ENCODE measurements at regions not wholly inside any gene's neighbourhood (a gene's known extent, or its start where the extent isn't known, plus 50 kb on each side); places are given as distances from the start of the nearest gene placed in this dataset.
"Not testable (repeated sequence)": the region's sequence is repeated elsewhere in the genome, so short reads cannot be mapped to it uniquely, and the experiment has no call there.

DNA sequence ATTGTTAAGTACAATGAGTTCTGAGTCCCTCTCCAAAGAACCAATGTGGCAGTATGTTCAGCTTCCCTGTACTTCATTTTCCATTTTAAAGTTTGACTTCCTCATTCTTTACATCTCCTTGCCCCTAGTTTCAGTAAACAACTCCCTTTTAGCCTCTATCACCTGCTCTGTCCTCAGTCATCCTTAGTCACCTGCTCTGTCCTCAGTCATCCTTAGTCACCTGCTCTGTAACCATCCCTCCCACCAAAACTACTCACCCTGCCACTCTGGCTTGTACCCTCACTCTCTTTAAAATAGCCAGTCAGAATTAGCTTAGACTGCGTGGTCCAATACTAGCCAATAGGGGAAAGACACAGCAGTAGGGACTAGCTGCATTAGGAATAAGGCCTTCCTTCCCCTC is 259.9 kb upstream of the TBL1XR1 start:
- not testable (repeated sequence) for DNase-seq (ENCODE audit: low spot score)

DNA sequence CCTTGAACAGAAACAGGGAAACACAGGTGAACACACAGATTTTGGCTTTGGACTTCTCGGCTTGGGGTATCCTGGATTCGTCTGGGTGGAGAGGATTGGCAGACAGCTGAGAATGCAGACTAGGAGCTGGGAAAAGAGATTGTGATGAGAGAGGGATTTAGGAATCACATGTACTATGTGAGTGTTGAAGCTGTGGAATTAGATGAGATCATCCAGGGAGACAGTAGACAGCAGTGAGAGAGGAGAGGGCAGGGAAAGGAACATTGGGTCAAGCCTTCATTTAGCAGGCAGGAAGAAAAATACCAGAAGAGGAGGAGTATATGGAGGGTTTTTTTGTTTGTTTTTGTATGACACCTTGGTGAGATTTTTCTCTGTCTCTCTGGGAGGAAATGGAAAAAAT is 262.1 kb upstream of the TBL1XR1 start:
- DNase-seq (ENCODE audit: low spot score), result peak; percentile 71

- DNase-seq (ENCODE audit: low spot score), result no peak
Measured at GRCh38 chr3:177460047-177460446, 262.8 kb upstream of the TBL1XR1 start.

- DNase-seq (ENCODE audit: low spot score), result no peak
Measured at GRCh38 chr3:177461765-177462164, 264.5 kb upstream of the TBL1XR1 start.

DNA sequence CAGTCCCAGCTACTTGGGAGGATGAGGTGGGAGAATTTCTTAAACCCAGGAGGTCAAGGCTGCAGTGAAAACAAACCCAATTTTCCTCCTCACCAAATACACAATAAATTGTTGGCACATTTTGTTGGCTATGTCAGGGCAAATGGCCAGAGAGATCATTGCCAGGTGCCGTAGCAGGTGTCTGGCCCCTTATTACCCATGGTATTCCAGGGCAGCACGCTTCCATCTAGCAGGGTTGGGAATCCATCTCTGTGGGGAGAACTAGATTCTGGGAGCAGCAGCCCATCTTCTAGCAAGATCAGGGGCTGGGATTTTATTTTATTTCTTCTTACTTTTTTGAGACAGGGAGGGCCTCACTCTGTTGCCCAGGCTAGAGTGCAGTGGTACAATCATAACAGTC is 266.1 kb upstream of the TBL1XR1 start:
- not testable (repeated sequence) for DNase-seq (ENCODE audit: low spot score)

DNA sequence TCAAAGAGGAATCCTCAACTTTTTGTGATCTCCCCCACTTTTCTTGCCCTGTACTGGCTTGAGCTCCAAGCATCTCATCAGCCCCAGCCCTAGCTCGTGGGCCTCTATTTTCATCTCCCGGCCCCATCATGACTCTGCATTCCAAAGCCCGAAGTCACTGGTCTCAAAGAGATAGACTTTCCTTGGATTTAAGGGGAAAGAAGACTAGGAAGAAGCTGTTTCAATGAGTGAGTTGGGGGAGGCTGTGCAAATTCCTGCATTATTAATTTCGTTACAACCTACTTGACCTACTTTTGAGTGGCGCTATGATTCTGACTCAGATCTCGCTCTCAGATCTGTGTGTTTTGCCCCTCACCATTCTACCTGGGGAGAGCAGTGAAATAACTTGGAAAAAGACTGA is 266.6 kb upstream of the TBL1XR1 start:
- peak; percentile 73 for DNase-seq (ENCODE audit: low spot score)

- DNase-seq (ENCODE audit: low spot score), result no peak
Measured at GRCh38 chr3:177464392-177465256, 267.3 kb upstream of the TBL1XR1 start.

DNA sequence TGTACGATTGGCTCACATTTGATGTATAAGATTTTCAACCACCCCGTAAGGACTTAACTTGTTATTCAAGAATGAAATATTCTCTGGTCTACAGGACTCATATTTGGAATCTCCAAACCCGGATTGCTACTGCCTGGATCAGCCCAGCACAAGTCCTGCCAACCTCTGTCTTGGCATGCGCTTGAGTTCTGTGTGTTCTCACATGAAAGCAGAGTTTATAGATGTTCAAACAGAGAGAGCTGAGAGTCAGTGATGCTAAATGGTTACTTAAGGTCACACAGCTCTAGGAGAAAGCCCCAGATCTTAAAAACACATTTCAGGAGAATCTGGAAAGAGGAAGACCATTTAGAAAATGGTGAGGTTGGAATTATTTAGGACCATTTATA is 268.0 kb upstream of the TBL1XR1 start:
- DNase-seq (ENCODE audit: low spot score), result no peak

DNA sequence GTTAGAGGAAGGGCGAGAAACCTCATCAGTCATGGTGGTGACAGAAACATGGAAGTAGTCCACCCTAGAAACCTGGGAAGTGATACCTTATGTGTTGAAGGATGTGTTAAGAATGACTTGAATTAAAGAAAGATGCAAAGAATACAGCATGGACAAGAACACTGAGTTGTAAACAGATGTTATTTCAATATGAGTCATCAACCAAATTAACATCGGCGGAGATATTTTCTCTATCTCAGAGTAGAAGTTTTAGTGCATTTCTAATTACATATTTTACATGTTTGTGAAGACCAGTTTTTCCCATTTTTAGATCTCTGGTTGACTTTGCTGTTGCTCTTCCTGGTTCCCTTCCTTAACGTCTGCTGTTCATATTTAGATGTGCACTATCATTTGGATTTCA is 268.8 kb upstream of the TBL1XR1 start:
- no peak for DNase-seq (ENCODE audit: low spot score)

GRCh38 chr3:177466622-177467021 is 269.3 kb upstream of the TBL1XR1 start:
- DNase-seq (ENCODE audit: low spot score), result not testable (repeated sequence)

- no peak for DNase-seq (ENCODE audit: low spot score)
Measured at GRCh38 chr3:177467247-177467985, 270.1 kb upstream of the TBL1XR1 start.

DNA sequence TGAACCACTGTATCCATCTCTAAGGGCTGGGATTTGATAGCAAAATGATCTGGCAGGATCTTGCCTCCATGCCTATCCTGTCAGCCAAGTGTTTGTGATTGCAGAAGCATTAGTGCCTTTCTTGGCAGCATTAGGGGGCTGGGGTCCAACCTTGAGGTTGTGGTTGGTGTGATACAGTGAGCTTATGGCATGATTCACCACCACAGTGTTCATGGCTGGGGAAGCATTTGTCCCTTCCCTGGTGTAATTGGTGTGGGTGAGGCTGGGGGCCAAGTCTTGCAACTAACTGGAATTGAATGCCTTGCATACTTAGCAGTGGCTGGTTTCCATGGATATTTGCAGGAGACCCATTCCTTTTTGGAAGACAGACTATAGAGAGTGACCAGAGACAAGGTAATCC is 271.0 kb upstream of the TBL1XR1 start:
- DNase-seq (ENCODE audit: low spot score), result peak; percentile 88

DNA sequence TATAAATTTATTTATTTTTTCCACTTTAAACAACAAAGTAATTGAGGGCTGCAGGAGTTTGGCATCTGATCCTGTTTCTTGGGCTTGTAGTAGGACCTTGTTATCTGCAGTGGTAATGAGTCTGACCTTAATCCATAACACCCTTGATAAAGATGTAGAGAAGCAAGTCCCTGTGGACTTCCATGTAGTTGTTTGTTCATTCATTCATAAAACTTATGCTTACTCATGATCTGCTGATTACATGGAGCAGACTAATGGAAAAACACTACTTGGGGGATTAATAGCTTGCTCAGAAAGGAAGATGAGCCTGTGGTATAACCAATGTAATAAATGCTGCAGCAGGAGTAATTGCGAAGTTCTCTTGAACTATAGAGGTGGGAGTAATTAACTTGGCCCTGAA is 271.5 kb upstream of the TBL1XR1 start:
- DNase-seq (ENCODE audit: low spot score), result no peak

DNA sequence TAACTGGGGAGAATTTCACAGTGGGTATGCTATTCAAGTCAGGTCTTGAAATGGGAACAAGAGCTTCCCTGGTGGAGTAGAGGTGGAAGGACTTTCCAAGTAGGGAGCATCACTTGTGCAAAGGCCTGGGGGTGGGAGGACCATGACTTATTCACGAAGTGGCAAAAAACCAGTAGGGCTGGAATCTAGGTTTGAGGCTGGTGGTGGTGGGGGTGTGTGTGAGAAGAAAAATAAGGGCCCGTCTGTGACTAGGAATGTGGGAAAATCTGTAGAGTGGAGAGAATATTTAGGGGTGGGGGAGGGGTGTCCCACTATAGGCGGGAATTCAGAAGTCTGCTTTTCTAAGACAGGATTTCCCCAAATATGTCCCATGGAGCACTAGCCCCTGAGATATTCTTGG is 271.9 kb upstream of the TBL1XR1 start:
- no peak for DNase-seq (ENCODE audit: low spot score)

DNA sequence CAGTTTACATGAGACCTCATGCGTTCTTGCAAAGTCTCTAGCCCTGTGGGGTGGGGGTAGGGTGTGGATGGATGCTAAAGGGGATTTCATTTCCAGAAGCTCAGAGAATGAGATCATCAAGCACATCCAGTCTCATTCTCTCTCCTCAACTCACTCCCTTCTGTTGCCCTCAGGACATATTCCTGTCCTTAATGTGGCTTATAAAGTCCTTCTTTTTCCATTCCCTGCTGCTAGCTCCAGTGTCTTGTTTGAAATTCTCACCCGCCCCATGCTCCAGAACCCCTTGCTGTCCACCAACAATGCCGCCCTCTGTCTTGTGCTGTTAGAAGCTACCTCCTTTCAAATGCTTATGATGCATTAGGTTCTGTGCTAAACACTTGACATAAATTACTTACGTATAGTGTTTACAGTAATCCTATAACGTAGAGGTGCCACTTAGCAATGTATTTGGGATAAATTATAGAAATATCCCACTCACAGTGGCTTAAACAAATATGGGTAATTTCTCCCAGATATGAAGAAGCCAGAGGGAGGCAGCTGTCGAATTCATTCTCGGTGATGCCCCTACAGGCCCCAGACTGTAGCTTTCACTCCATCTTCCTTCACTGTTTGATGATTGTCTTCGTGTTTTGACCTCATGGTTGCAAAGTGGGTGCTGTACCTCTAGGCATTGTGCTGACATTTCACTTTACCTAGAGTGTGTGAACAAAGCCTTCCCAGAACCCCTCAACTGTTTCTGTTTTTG is 273.1 kb upstream of the TBL1XR1 start:
- DNase-seq (ENCODE audit: low spot score), result no peak

- no peak for DNase-seq (ENCODE audit: low spot score)
Measured at GRCh38 chr3:177471733-177472480, 274.6 kb upstream of the TBL1XR1 start.

DNA sequence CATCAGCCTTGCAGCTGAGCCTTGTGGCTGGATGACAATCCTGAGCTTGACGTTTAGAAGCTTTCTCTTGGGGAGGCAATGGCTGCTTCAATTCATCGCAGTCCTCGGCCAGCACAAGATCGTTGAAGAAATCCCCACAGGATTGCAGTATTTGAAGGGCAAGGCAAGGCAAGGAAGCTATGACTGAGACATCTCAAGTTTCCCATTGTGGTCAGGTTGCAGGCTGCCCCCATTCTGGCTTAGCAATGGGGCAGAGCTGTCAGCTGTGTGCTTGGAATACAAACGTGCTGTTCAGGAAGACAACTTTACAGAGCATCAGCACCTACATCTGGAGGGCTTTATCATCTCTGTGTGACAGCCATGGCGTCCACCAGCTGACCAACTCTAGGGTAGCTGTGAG is 275.9 kb upstream of the TBL1XR1 start:
- DNase-seq (ENCODE audit: low spot score), result no peak

DNA sequence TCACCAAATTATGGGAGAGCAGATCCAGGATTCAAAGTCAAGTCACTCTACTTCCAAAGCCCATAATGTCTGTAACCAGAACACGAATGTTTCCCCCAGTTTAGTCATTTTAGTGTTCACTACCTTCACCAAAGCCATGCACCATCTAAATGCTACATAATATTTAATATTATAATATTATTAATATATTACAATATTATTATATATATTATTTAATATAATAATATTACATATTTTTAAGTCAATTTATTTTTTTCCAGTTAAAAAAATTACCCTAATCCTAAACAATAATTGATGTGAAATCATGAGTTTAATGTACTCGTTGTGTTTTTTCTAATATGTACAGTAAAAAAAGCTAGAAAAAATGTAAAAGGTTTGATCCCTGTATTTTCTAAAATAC is 276.6 kb upstream of the TBL1XR1 start:
- no peak for DNase-seq (ENCODE audit: low spot score)

GRCh38 chr3:177474652-177475355 is 277.5 kb upstream of the TBL1XR1 start:
- DNase-seq (ENCODE audit: low spot score), result no peak

DNA sequence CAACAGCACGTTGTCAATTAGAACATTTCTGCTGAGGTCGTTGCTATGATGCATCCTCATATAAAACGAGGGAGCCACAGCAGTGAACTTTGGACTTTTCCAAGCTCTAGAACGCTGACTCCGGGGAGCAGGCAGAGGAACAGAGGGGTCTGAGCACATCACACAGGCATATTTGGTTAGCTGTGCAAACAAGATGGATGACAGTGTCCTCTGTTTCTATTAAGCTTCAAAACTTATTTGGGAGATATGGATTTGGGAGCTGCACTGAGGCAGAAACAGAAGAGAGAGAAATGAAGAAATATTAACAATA is 278.0 kb upstream of the TBL1XR1 start:
- DNase-seq (ENCODE audit: low spot score), result no peak

GRCh38 chr3:177476495-177476894 is 279.2 kb upstream of the TBL1XR1 start:
- no peak for DNase-seq (ENCODE audit: low spot score)

Measured in AG20443 (cell line).